ENCODE measurements at regions not wholly inside any gene's neighbourhood (a gene's known extent, or its start where the extent isn't known, plus 50 kb on each side); places are given as distances from the start of the nearest gene placed in this dataset.

DNA sequence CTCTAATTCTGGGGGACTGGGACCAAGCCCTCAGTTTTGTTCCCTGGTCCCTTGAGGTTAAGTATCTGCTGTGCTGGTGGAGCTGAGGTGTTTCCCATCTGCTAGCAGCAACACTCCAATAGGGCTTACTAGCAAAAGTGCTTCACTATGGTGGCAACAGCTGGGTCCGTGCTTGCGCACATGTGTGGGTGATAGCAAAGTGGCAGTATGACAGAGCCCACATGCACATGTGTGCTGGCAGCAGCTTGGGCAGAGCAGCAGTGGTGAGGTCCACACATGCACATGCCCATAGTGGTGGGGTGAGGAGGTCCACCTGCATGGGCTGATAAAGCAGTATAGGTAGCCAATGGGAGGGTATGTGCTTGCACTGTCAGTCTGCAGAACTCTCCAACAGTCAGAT lies 1723.7 kb downstream of the SUCLG1 start:
- ATAC-seq (ENCODE audit: low read depth) (no peak), DNase-seq (ENCODE audit: low spot score) (no peak)
- Histone ChIP-seq H3K4me1 (ENCODE audit: insufficient read depth, poor library complexity, severe bottlenecking) (no peaks in the 10 kb centered on the region), H3K9me3 (ENCODE audit: severe bottlenecking) (no peaks in the 10 kb centered on the region), H3K27me3 (ENCODE audit: insufficient read depth, poor library complexity, severe bottlenecking) (no peaks in the 10 kb centered on the region), H3K36me3 (ENCODE audit: low read depth) (no peaks in the 10 kb centered on the region), H3K4me3 (ENCODE audit: severe bottlenecking) (no peak overlapping the region), H3K27ac (ENCODE audit: poor library complexity, severe bottlenecking) (no peak overlapping the region)
- TF ChIP-seq, protein P1, sequence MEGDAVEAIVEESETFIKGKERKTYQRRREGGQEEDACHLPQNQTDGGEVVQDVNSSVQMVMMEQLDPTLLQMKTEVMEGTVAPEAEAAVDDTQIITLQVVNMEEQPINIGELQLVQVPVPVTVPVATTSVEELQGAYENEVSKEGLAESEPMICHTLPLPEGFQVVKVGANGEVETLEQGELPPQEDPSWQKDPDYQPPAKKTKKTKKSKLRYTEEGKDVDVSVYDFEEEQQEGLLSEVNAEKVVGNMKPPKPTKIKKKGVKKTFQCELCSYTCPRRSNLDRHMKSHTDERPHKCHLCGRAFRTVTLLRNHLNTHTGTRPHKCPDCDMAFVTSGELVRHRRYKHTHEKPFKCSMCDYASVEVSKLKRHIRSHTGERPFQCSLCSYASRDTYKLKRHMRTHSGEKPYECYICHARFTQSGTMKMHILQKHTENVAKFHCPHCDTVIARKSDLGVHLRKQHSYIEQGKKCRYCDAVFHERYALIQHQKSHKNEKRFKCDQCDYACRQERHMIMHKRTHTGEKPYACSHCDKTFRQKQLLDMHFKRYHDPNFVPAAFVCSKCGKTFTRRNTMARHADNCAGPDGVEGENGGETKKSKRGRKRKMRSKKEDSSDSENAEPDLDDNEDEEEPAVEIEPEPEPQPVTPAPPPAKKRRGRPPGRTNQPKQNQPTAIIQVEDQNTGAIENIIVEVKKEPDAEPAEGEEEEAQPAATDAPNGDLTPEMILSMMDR (IDR thresholded peaks at IDR 0.05; ENCODE audit: poor library complexity, severe bottlenecking): no peak

DNA sequence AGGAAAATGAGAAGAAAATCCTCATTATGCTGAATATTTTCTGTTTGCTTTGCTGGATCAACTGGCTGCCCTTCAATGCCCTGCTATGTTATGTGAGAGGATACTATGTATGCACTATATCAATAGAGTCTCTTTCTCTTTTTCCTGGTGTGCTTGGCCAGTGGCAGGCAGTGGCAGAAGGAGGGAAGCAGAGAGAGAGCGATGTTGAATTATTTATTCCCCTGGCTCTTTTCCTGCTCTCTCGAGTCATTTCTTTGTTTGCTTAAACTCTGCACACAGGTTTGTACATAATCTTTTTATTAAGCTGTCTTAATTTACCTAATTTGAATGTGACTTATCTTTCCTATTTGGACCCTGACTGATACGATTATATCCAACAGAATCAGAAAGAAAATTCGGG lies 1727.3 kb downstream of the SUCLG1 start:
- no peaks in the 10 kb centered on the region for H3K36me3 ChIP-seq (ENCODE audit: low read depth)
- ATAC-seq (ENCODE audit: low read depth) (no peak), DNase-seq (ENCODE audit: low spot score) (no peak)
- TF ChIP-seq, protein P1 (IDR thresholded peaks at IDR 0.05; ENCODE audit: poor library complexity, severe bottlenecking): no peak
- H3K27ac ChIP-seq (ENCODE audit: poor library complexity, severe bottlenecking): no peak overlapping the region
- no peak overlapping the region for H3K4me3 ChIP-seq (ENCODE audit: severe bottlenecking)
- H3K27me3 ChIP-seq (ENCODE audit: insufficient read depth, poor library complexity, severe bottlenecking): no peaks in the 10 kb centered on the region
- no peaks in the 10 kb centered on the region for H3K9me3 ChIP-seq (ENCODE audit: severe bottlenecking)
- H3K4me1 ChIP-seq (ENCODE audit: insufficient read depth, poor library complexity, severe bottlenecking): no peaks in the 10 kb centered on the region

DNA sequence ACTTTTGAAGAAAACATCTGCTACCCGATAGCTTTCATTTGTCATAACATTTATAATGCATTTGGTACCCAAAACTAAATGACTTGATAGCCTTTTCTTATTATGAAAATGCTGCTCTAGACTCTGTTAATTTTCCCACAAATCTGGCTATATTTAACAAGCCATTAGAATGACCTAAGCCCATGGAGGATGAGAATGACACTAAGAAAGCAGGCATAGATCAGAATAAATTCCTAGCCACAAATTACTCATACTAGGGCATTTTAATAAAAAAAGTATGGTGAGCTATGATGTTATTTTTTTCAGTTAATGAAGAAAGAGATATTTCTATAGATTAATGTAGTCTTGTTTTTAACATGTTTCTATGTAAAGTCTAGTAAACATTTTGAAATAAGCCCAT lies 1728.3 kb downstream of the SUCLG1 start:
- no peak overlapping the region for H3K4me3 ChIP-seq (ENCODE audit: severe bottlenecking)
- DNase-seq (ENCODE audit: low spot score) (no peak), ATAC-seq (ENCODE audit: low read depth) (no peak)
- TF ChIP-seq, protein P1 (IDR thresholded peaks at IDR 0.05; ENCODE audit: poor library complexity, severe bottlenecking): no peak
- no peaks in the 10 kb centered on the region for H3K4me1 ChIP-seq (ENCODE audit: insufficient read depth, poor library complexity, severe bottlenecking)
- no peaks in the 10 kb centered on the region for H3K36me3 ChIP-seq (ENCODE audit: low read depth)
- H3K9me3 ChIP-seq (ENCODE audit: severe bottlenecking): no peaks in the 10 kb centered on the region
- no peak overlapping the region for H3K27ac ChIP-seq (ENCODE audit: poor library complexity, severe bottlenecking)
- H3K27me3 ChIP-seq (ENCODE audit: insufficient read depth, poor library complexity, severe bottlenecking): no peaks in the 10 kb centered on the region

DNA sequence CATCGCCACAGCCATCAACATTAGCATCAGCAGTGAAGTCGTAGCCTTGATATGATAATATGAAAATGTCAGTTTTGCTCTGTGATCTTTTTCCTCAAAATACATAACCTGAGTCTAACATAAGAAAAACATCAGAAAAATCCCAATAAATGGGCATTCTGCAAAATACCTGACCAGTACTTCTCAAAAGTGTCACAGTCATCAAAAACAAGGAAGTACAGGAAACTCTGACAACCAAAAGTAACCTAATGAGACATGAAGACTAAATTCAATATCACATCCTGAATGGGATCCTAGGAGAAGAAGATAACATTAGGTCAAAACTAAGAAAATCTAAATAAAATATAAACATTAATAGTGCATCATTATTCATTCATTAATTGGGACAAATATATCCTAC lies 1731.0 kb downstream of the SUCLG1 start:
- Histone ChIP-seq H3K4me1 (ENCODE audit: insufficient read depth, poor library complexity, severe bottlenecking) (no peaks in the 10 kb centered on the region), H3K9me3 (ENCODE audit: severe bottlenecking) (no peaks in the 10 kb centered on the region), H3K4me3 (ENCODE audit: severe bottlenecking) (no peak overlapping the region), H3K27me3 (ENCODE audit: insufficient read depth, poor library complexity, severe bottlenecking) (no peaks in the 10 kb centered on the region), H3K36me3 (ENCODE audit: low read depth) (no peaks in the 10 kb centered on the region), H3K27ac (ENCODE audit: poor library complexity, severe bottlenecking) (no peak overlapping the region)
- ATAC-seq (ENCODE audit: low read depth) (no peak), DNase-seq (ENCODE audit: low spot score) (no peak)
- TF ChIP-seq, protein P1 (IDR thresholded peaks at IDR 0.05; ENCODE audit: poor library complexity, severe bottlenecking): no peak

DNA sequence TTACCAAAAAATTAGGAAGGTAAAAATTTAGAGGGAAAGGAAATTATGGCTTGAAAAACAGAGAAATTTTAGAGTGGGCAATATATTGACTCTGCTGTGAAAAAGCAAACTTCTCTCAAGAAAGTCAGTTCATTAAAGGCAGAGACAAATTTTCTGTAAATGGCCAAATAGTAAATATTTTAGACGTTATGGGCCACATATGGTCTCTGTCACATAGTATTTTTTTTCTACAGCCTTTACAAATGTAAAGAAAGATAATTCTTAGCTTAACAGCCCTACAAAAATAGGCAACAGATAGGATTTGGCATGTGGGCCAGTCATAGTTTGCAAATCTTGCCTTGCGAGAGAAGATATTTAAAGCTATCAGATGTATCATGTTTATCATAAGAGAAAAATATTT lies 1750.4 kb downstream of the SUCLG1 start:
- Histone ChIP-seq H3K9me3 (ENCODE audit: severe bottlenecking) (no peaks in the 10 kb centered on the region), H3K27me3 (ENCODE audit: insufficient read depth, poor library complexity, severe bottlenecking) (no peaks in the 10 kb centered on the region), H3K4me3 (ENCODE audit: severe bottlenecking) (no peak overlapping the region), H3K4me1 (ENCODE audit: insufficient read depth, poor library complexity, severe bottlenecking) (no peaks in the 10 kb centered on the region), H3K27ac (ENCODE audit: poor library complexity, severe bottlenecking) (no peak overlapping the region), H3K36me3 (ENCODE audit: low read depth) (no peaks in the 10 kb centered on the region)
- no peak for ATAC-seq (ENCODE audit: low read depth)
- DNase-seq (ENCODE audit: low spot score): no peak
- TF ChIP-seq, protein P1 (IDR thresholded peaks at IDR 0.05; ENCODE audit: poor library complexity, severe bottlenecking): no peak

Measured in RWPE2 (cell line).